Neutrophil (primary cell): ENCODE measurements at regions not wholly inside any gene's neighbourhood (a gene's known extent, or its start where the extent isn't known, plus 50 kb on each side); places are given as distances from the start of the nearest gene placed in this dataset.
"Not testable (repeated sequence)": the region's sequence is repeated elsewhere in the genome, so short reads cannot be mapped to it uniquely, and the experiment has no call there.

ENCODE experiments used
- H3K27ac ChIP-seq: fragments of 200-600 bp; sonication (generic); 2 replicates; pipeline ENCODE4 v1.5.1; 2016; ENCODE audit warnings: mild to moderate bottlenecking, moderate library complexity
- H3K27me3 ChIP-seq: fragments of 200-600 bp; sonication (generic); 2 replicates; pipeline ENCODE4 v1.6.0; 2016; ENCODE audit warnings: mild to moderate bottlenecking
- H3K36me3 ChIP-seq: fragments of 200-600 bp; sonication (generic); 2 replicates; pipeline ENCODE4 v1.5.1; 2017
- H3K4me1 ChIP-seq, 2 experiments: fragments of 200-600 bp in 1 of 2; sonication (generic) in 1 of 2; 1 replicate in 1 of 2; 2 replicates in 1 of 2; pipeline versions ENCODE4 v1.5.1 to v1.6.1; 2013 to 2016; ENCODE audit warnings: low read depth in 1 of 2, low read length in 1 of 2, mild to moderate bottlenecking in 1 of 2, moderate library complexity in 1 of 2; ENCODE audit not compliant: control insufficient read depth in 1 of 2, insufficient read depth in 1 of 2
- H3K4me3 ChIP-seq, 2 experiments: fragments of 200-600 bp in 1 of 2; sonication (generic) in 1 of 2; 1 replicate in 1 of 2; 2 replicates in 1 of 2; pipeline ENCODE4 v1.5.1; 2013 to 2016; ENCODE audit warnings: low read depth in 1 of 2, low read length in 1 of 2, mild to moderate bottlenecking in 1 of 2, moderate library complexity in 1 of 2
- H3K9me3 ChIP-seq: fragments of 200-600 bp; sonication (generic); 2 replicates; pipeline ENCODE4 v1.5.1; 2016
- TF ChIP-seq, protein P1 (sequence below): fragments of 200-600 bp; sonication (generic); IDR thresholded peaks from 2 replicates; pipeline ENCODE4 v1.5.1; 2016; ENCODE audit warnings: antibody characterized with exemption

DNA sequence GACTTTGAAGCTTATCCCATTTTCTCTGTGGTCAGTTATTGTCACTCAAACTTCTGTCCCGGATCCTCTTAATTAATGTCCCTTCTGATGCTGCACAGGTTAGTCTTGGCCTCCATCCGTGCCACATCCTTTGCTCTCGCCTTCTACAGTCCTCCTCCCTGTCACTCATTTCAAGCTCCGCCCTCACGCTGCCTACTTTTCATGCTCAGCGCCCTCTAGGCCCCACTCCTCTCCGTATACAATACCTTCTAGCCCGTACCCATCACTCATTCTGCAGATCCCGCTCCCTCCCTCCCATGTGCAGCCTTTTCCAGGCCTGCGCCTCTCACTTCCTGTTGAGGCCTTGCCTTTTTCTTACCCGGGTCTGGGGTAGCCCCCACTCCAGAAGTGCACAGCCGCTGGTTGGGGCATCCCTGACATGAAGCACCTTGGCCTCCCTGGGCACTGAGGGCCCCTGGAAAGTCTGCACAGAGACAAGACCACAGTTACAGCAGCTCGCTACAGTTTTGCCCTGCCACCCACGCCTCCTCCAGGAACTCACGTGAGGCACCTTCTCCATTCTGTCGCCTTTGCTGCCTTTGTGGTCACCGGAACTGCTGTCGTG lies 88.5 kb upstream of the SLC25A48 start:
- H3K9me3 ChIP-seq = no peaks in the 10 kb centered on the region
- TF ChIP-seq, protein P1, sequence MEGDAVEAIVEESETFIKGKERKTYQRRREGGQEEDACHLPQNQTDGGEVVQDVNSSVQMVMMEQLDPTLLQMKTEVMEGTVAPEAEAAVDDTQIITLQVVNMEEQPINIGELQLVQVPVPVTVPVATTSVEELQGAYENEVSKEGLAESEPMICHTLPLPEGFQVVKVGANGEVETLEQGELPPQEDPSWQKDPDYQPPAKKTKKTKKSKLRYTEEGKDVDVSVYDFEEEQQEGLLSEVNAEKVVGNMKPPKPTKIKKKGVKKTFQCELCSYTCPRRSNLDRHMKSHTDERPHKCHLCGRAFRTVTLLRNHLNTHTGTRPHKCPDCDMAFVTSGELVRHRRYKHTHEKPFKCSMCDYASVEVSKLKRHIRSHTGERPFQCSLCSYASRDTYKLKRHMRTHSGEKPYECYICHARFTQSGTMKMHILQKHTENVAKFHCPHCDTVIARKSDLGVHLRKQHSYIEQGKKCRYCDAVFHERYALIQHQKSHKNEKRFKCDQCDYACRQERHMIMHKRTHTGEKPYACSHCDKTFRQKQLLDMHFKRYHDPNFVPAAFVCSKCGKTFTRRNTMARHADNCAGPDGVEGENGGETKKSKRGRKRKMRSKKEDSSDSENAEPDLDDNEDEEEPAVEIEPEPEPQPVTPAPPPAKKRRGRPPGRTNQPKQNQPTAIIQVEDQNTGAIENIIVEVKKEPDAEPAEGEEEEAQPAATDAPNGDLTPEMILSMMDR = no peak

GRCh38 chr5:135743705-135744411 lies 90.6 kb upstream of the SLC25A48 start:
- Histone ChIP-seq H3K27ac (no peak overlapping the region), H3K4me1 (no peaks in the 10 kb centered on the region), H3K4me3 (no peak overlapping the region), H3K36me3 (no peaks in the 10 kb centered on the region), H3K27me3 (no peaks in the 10 kb centered on the region), H3K9me3 (no peaks in the 10 kb centered on the region)
- TF ChIP-seq, protein P1 = no peak

More for the DNA sequence above, 88.5 kb upstream of the SLC25A48 start:
- Histone ChIP-seq H3K36me3 (no peaks in the 10 kb centered on the region), H3K27me3 (no peaks in the 10 kb centered on the region), H3K4me1 (no peaks in the 10 kb centered on the region), H3K4me3 (no peak overlapping the region), H3K27ac (no peak overlapping the region)

DNA sequence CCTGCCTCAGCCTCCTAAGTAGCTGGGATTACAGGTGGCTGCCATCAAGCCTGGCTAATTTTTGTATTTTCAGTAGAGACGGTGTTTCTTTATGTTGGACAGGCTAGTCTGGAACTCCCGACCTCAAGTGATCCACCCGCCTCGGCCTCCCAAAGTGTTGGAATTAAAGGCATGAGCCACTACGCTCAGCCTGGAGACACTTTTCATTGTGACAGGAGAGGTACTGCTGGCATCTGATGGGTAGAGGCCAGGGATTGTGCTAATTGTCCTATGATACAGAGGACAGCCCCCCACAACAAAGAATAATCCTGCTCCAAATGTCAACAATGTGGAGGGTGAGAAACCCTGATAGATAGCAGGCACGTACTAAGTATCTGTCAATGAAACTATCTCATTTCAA lies 91.3 kb upstream of the SLC25A48 start:
- H3K36me3 ChIP-seq = no peaks in the 10 kb centered on the region
- no peaks in the 10 kb centered on the region for H3K9me3 ChIP-seq
- H3K27ac ChIP-seq = no peak overlapping the region
- H3K4me3 ChIP-seq = no peak overlapping the region
- no peaks in the 10 kb centered on the region for H3K4me1 ChIP-seq
- no peaks in the 10 kb centered on the region for H3K27me3 ChIP-seq
- TF ChIP-seq, protein P1 = no peak

DNA sequence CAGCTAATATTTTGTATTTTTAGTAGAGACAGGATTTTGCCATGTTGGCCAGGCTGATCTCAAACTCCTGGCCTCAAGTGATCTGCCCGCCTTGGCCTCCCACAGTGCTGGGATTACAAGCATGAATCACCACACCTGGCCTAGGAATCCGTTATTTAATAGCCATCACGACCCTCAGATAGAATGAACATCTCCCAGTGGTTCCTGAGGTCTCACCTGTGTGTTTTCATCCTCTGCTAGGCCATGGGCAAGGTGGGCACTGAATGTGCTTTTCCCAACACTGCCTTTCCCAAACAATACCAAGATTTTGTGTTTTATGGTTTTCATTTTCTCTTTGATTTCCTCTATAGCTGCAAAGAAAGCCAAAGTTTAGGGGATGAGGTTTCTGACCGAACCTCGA lies 92.2 kb upstream of the SLC25A48 start:
- not testable (repeated sequence) for H3K27ac ChIP-seq, H3K9me3 ChIP-seq, H3K4me3 ChIP-seq, H3K36me3 ChIP-seq, H3K4me1 ChIP-seq, H3K27me3 ChIP-seq

DNA sequence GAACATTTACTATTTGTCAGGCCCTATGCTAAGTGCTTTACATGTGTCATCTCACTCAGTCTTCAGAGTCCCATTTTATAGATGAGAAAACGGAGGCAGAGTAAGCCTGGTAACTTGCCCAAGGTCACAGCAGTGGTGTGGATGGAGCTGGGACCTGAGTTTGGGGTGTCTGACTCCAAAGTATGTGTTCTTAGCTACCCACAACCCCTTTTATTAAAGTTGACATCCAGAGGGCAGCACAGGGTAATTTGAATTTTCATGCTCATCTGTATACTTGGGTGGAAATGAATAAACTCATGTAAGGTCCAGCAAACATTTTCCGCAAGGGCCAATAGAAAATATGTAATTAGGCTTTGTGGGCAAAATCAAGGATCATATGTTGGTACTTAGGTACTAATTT lies 93.4 kb upstream of the SLC25A48 start:
- TF ChIP-seq, protein P1 = no peak
- Histone ChIP-seq H3K4me3 (no peak overlapping the region), H3K27me3 (no peaks in the 10 kb centered on the region), H3K36me3 (no peaks in the 10 kb centered on the region), H3K27ac (no peak overlapping the region), H3K4me1 (no peaks in the 10 kb centered on the region), H3K9me3 (no peaks in the 10 kb centered on the region)

DNA sequence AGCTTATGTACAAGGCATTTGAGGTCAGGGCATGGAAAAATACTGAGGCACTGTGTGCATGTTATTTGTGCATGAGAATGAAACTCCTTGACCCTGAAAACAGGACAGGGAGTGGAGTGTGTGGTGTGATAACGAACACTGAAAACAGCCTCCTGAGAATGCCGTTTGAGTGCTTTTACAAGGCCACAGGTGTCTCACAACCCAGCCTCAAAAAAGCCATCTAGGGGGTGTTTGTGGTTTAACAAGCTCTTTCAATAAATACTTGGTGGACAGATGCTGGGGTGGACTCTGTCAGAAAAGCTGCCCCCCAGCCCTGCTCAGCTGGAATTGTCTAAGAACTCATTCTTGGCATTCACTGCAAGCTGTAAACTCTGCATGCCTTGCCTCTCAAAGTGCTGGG lies 94.0 kb upstream of the SLC25A48 start:
- Histone ChIP-seq H3K27ac (no peak overlapping the region), H3K27me3 (no peaks in the 10 kb centered on the region), H3K36me3 (no peaks in the 10 kb centered on the region), H3K9me3 (no peaks in the 10 kb centered on the region), H3K4me3 (no peak overlapping the region), H3K4me1 (no peaks in the 10 kb centered on the region)
- TF ChIP-seq, protein P1 = no peak
